Endothelial cell of umbilical vein (primary cell): ENCODE measurements at regions not wholly inside any gene's neighbourhood (a gene's known extent, or its start where the extent isn't known, plus 50 kb on each side); places are given as distances from the start of the nearest gene placed in this dataset.

Experiments used
- BruUV-seq: library from RNA; stranded (reverse); fragments of 400-500 nt; replicated peaks from 2 replicates; lab custom pipeline; 2021; lab: Mats Ljungman, UMichigan
- CTCF ChIA-PET: fragments of 300-600, 350-600 bp; sonication (Branson Sonifier 250); formaldehyde crosslinking; loops from one replicate; lab custom pipeline; 2021; ENCODE audit warnings: antibody characterized with exemption, inconsistent platforms; lab: Charles Lee
- POLR2A ChIA-PET: fragments of 300-600, 350-600 bp; sonication (Branson Sonifier 250); formaldehyde crosslinking; loops from one replicate; lab custom pipeline; 2021; ENCODE audit warnings: antibody characterized with exemption, inconsistent platforms; lab: Charles Lee
- DNase-seq: peaks from one replicate; pipeline ENCODE4 v3.0.0-alpha.2; 2011; ENCODE audit warnings: low read depth, low spot score
- FAIRE-seq: peaks from 2 replicates; lab custom pipeline; 2011; peaks lifted over from hg19 to GRCh38; lab: Jason Lieb, UNC
- H2AFZ ChIP-seq: 2 replicates; pipeline ENCODE4 v1.6.0; 2012; ENCODE audit warnings: low read depth, low read length, control low read depth, inconsistent platforms
- H3K27ac ChIP-seq: 2 replicates; pipeline ENCODE4 v1.5.1; 2011; ENCODE audit warnings: low read depth, mild to moderate bottlenecking, control low read depth, low read length, moderate library complexity; ENCODE audit not compliant: insufficient read depth
- H3K27me3 ChIP-seq, 2 experiments: 2 replicates each; pipeline versions ENCODE4 v1.6.0 to v1.6.1; 2011; ENCODE audit warnings: low read length in 2 of 2, mixed read lengths in 1 of 2; ENCODE audit not compliant: control insufficient read depth in 2 of 2, insufficient read depth in 2 of 2
- H3K36me3 ChIP-seq, 2 experiments: 2 replicates in 1 of 2; 3 replicates in 1 of 2; pipeline ENCODE4 v1.5.1; 2011; ENCODE audit warnings: low read length in 2 of 2, mild to moderate bottlenecking in 1 of 2, moderate library complexity in 1 of 2; ENCODE audit not compliant: control insufficient read depth in 2 of 2, insufficient read depth in 2 of 2; ENCODE audit errors: extremely low read depth in 1 of 2
- H3K4me1 ChIP-seq: 3 replicates; pipeline ENCODE4 v1.5.1; 2011; ENCODE audit warnings: mild to moderate bottlenecking, low read length; ENCODE audit not compliant: control insufficient read depth, insufficient read depth; ENCODE audit errors: extremely low read depth
- H3K4me2 ChIP-seq: 2 replicates; pipeline ENCODE4 v1.6.1; 2011; ENCODE audit warnings: low read length, control low read depth, mixed read lengths; ENCODE audit not compliant: insufficient read depth
- H3K4me3 ChIP-seq, 3 experiments: fragments of 200-600 bp in 1 of 3; sonication (generic), shearing (Covaris generic) in 1 of 3; replicated peaks in 1 of 3; 2 replicates each; pipeline ENCODE4 v1.5.1; 2011 to 2016; ENCODE audit warnings: control low read depth in 3 of 3, low read length in 3 of 3, mild to moderate bottlenecking in 2 of 3, inconsistent platforms in 1 of 3, low read depth in 1 of 3, moderate library complexity in 1 of 3; ENCODE audit not compliant: insufficient read depth in 1 of 3
- H3K79me2 ChIP-seq: 2 replicates; pipeline ENCODE4 v1.6.0; 2012; ENCODE audit warnings: low read length, inconsistent platforms; ENCODE audit not compliant: control insufficient read depth, insufficient read depth
- H3K9ac ChIP-seq: replicated peaks from 2 replicates; pipeline ENCODE3; 2011; ENCODE audit warnings: low read length, control low read depth; ENCODE audit not compliant: insufficient read depth; ENCODE audit errors: extremely low read depth
- H3K9me1 ChIP-seq: replicated peaks from 3 replicates; pipeline ENCODE4 v1.6.0; 2011; ENCODE audit warnings: mild to moderate bottlenecking, low read length; ENCODE audit not compliant: control insufficient read depth, insufficient read depth; ENCODE audit errors: extremely low read depth
- H3K9me3 ChIP-seq: replicated peaks from 2 replicates; pipeline ENCODE4 v1.5.1; 2012; ENCODE audit warnings: low read length, inconsistent platforms; ENCODE audit not compliant: control insufficient read depth, insufficient read depth
- H4K20me1 ChIP-seq: replicated peaks from 2 replicates; pipeline ENCODE3; 2011; ENCODE audit warnings: mild to moderate bottlenecking, low read length; ENCODE audit not compliant: control insufficient read depth, insufficient read depth; ENCODE audit errors: extremely low read depth
- CTCF ChIP-seq, 2 donors: IDR thresholded peaks; 1 replicate in 1 of 2; 2 replicates in 1 of 2; pipeline ENCODE4 v1.5.1; 2011; ENCODE audit warnings: low read length in 2 of 2, mild to moderate bottlenecking in 2 of 2, moderate library complexity in 2 of 2, control low read depth in 1 of 2, inconsistent platforms in 1 of 2, low read depth in 1 of 2; ENCODE audit not compliant: insufficient read depth in 1 of 2; ENCODE audit errors: extremely low read depth in 1 of 2
- EZH2 ChIP-seq: IDR thresholded peaks from 2 replicates; pipeline ENCODE4 v1.6.1; 2012; ENCODE audit warnings: borderline replicate concordance, low read depth, mild to moderate bottlenecking, moderate library complexity, low read length, inconsistent platforms; ENCODE audit not compliant: severe bottlenecking
- FOS ChIP-seq: IDR thresholded peaks from 2 replicates; pipeline ENCODE4 v1.6.1; 2011; ENCODE audit warnings: mild to moderate bottlenecking, low read length, moderate library complexity, borderline replicate concordance; ENCODE audit not compliant: insufficient read depth
- GATA2 ChIP-seq: IDR thresholded peaks from 2 replicates; pipeline ENCODE4 v1.7.0; 2011; ENCODE audit warnings: low read depth, mild to moderate bottlenecking, moderate library complexity, mixed read lengths, low read length; ENCODE audit not compliant: insufficient read length, insufficient read depth
- JUN ChIP-seq: IDR thresholded peaks from 2 replicates; pipeline ENCODE4 v1.6.1; 2011; ENCODE audit warnings: borderline replicate concordance, low read depth; ENCODE audit not compliant: insufficient read length, insufficient read depth
- MYC ChIP-seq: IDR thresholded peaks from one replicate; pipeline ENCODE4 v1.6.1; 2011; ENCODE audit warnings: mild to moderate bottlenecking, low read depth, low read length
- POLR2A ChIP-seq: IDR thresholded peaks from 2 replicates; pipeline ENCODE4 v1.6.1; 2012; ENCODE audit warnings: low read depth, mild to moderate bottlenecking, control low read depth, low read length
- POLR2AphosphoS5 ChIP-seq: IDR thresholded peaks from 2 replicates; pipeline ENCODE4 v1.6.1; 2012; ENCODE audit warnings: low read depth, mild to moderate bottlenecking, control low read depth, low read length, moderate library complexity; ENCODE audit not compliant: insufficient read depth
- dilution Hi-C: fragments of 300-500 bp; cut with MboI; formaldehyde crosslinking; loops from one replicate; pipeline ENCODE4 v1.15.0; 2019; ENCODE audit warnings: low sequenced_read_pairs; ENCODE audit not compliant: extremely low pct_ligation_motif_present
- intact Hi-C: fragments of 100-400 bp; cut with micrococcal nuclease; formaldehyde crosslinking; loops from one replicate; pipeline ENCODE4 v1.10.0; 2022
- TF ChIP-seq, protein P1 (sequence below): IDR thresholded peaks from 2 replicates; pipeline ENCODE4 v1.6.1; 2011; ENCODE audit not compliant: insufficient read depth, insufficient read length

GRCh38 chr14:39568809-39569538 lies 136.7 kb upstream of the FBXO33 start:
- Histone ChIP-seq H3K27me3 (no peaks in the 10 kb centered on the region), H3K4me3 (no peak overlapping the region), H3K79me2 (no peaks in the 10 kb centered on the region), H4K20me1 (no peaks in the 10 kb centered on the region), H3K9ac (no peak overlapping the region), H3K9me1 (no peaks in the 10 kb centered on the region), H3K36me3 (no peaks in the 10 kb centered on the region), H3K9me3 (no peaks in the 10 kb centered on the region), H3K4me2 (no peak overlapping the region), H3K27ac (no peak overlapping the region), H3K4me1 (no peaks in the 10 kb centered on the region), H2AFZ (no peak overlapping the region)
- ChIA-PET POLR2A (no interaction called here), CTCF (no interaction called here)
- DNase-seq, result no peak
- BruUV-seq, result no TSS peak
- no peak for FAIRE-seq
- TF ChIP-seq, protein P1, sequence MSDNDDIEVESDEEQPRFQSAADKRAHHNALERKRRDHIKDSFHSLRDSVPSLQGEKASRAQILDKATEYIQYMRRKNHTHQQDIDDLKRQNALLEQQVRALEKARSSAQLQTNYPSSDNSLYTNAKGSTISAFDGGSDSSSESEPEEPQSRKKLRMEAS, result no peak
- TF ChIP-seq MYC (no peak), EZH2 (no peak), GATA2 (no peak), FOS (no peak), JUN (no peak), CTCF (IDR thresholded peaks at IDR 0.05; ENCODE audit: extremely low read depth in 1 of 2, insufficient read depth in 1 of 2, low read depth in 1 of 2, low read length in 2 of 2) (no peak), POLR2A (no peak), POLR2AphosphoS5 (no peak)
- dilution Hi-C loops, result no loop called here
- intact Hi-C loops, result no loop called here
